B cell (primary cell): ENCODE measurements at regions not wholly inside any gene's neighbourhood (a gene's known extent, or its start where the extent isn't known, plus 50 kb on each side); places are given as distances from the start of the nearest gene placed in this dataset.

ENCODE experiments used
- ATAC-seq: fragments of 200-7000 bp; cut with Tn5 transposase; one replicate; pipeline ENCODE4 v1.10.0; 2021; ENCODE audit warnings: low read depth, mild to moderate bottlenecking, moderate number of reproducible peaks, moderate library complexity
- CTCF ChIA-PET: fragments of 350-600 bp; sonication (Branson Sonifier 250); formaldehyde crosslinking; loops from one replicate; lab custom pipeline; 2021; ENCODE audit warnings: antibody characterized with exemption, inconsistent platforms; lab: Charles Lee
- POLR2A ChIA-PET: fragments of 350-600 bp; sonication (Branson Sonifier 250); formaldehyde crosslinking; loops from one replicate; lab custom pipeline; 2021; ENCODE audit warnings: antibody characterized with exemption; lab: Charles Lee
- DNase-seq: peaks from one replicate; pipeline ENCODE4 v3.0.0; 2013
- H2AFZ ChIP-seq: 2 replicates; pipeline ENCODE4 v1.6.1; 2012; ENCODE audit warnings: mild to moderate bottlenecking, low read depth, low read length; ENCODE audit not compliant: insufficient read depth, poor library complexity, severe bottlenecking
- H3K27ac ChIP-seq, 2 donors: 1 replicate in 1 of 2; 2 replicates in 1 of 2; pipeline ENCODE4 v1.5.1; 2012 to 2013; ENCODE audit warnings: low read length in 2 of 2, mild to moderate bottlenecking in 2 of 2, moderate library complexity in 1 of 2
- H3K27me3 ChIP-seq, 4 experiments: fragments of 200-600 bp in 1 of 4; sonication (generic) in 1 of 4; replicated peaks in 1 of 4; 1 replicate in 2 of 4; 2 replicates in 2 of 4; pipeline versions ENCODE4 v1.6.1 to v1.7.0; 2013 to 2016; ENCODE audit warnings: low read length in 3 of 4, mild to moderate bottlenecking in 2 of 4, mixed read lengths in 1 of 4, moderate library complexity in 1 of 4; ENCODE audit not compliant: insufficient read depth in 4 of 4, control insufficient read depth in 3 of 4; ENCODE audit errors: control extremely low read depth in 1 of 4
- H3K36me3 ChIP-seq, 2 experiments: replicated peaks in 1 of 2; 1 replicate in 1 of 2; 2 replicates in 1 of 2; pipeline versions ENCODE4 v1.6.1 to v1.7.1; 2013; ENCODE audit warnings: low read length in 1 of 2; ENCODE audit not compliant: insufficient read depth in 2 of 2, control insufficient read depth in 1 of 2; ENCODE audit errors: control extremely low read depth in 1 of 2, extremely low read depth in 1 of 2
- H3K4me1 ChIP-seq, 2 donors: fragments of 200-600 bp in 1 of 2; sonication (generic) in 1 of 2; 1 replicate in 1 of 2; 2 replicates in 1 of 2; pipeline versions ENCODE4 v1.5.1 to v1.6.1; 2013 to 2017; ENCODE audit warnings: low read length in 2 of 2; ENCODE audit not compliant: control insufficient read depth in 2 of 2, insufficient read depth in 2 of 2
- H3K4me2 ChIP-seq: replicated peaks from 2 replicates; pipeline ENCODE3; 2012; ENCODE audit warnings: mild to moderate bottlenecking, low read depth, low read length; ENCODE audit not compliant: poor library complexity, severe bottlenecking
- H3K4me3 ChIP-seq, 5 experiments: fragments of 200-600 bp in 1 of 5; sonication (generic) in 1 of 5; 1 replicate in 3 of 5; 2 replicates in 2 of 5; pipeline versions ENCODE4 v1.5.1 to v1.7.0; 2011 to 2016; ENCODE audit warnings: low read length in 4 of 5, mild to moderate bottlenecking in 4 of 5, low read depth in 2 of 5, control low read depth in 1 of 5, moderate library complexity in 1 of 5; ENCODE audit not compliant: insufficient read depth in 1 of 5; ENCODE audit errors: control extremely low read depth in 1 of 5, extremely low read depth in 1 of 5
- H3K79me2 ChIP-seq: fragments of 200-600 bp; sonication (generic); one replicate; pipeline ENCODE4 v1.6.0; 2016; ENCODE audit warnings: low read length; ENCODE audit not compliant: control insufficient read depth, insufficient read depth
- H3K9ac ChIP-seq: fragments of 200-600 bp; sonication (generic); 2 replicates; pipeline ENCODE4 v1.6.1; 2017; ENCODE audit warnings: mild to moderate bottlenecking, low read length, moderate library complexity
- H3K9me3 ChIP-seq, 3 donors: one replicate each; pipeline versions ENCODE4 v1.6.1 to v1.7.1; 2013; ENCODE audit warnings: low read length in 2 of 3; ENCODE audit not compliant: control insufficient read depth in 2 of 3, insufficient read depth in 1 of 3; ENCODE audit errors: control extremely low read depth in 1 of 3
- H4K20me1 ChIP-seq: 2 replicates; pipeline ENCODE4 v1.6.0; 2012; ENCODE audit warnings: mild to moderate bottlenecking, low read length; ENCODE audit not compliant: insufficient read depth, control insufficient read depth, poor library complexity, severe bottlenecking
- H3K27ac Mint-ChIP-seq: one replicate; pipeline ENCODE4 v1.8.0; 2021; ENCODE audit warnings: mixed read lengths
- H3K27me3 Mint-ChIP-seq: one replicate; pipeline ENCODE4 v1.8.0; 2021; ENCODE audit warnings: mixed read lengths
- H3K4me1 Mint-ChIP-seq: one replicate; pipeline ENCODE4 v1.8.0; 2021; ENCODE audit warnings: mixed read lengths
- H3K4me3 Mint-ChIP-seq: one replicate; pipeline ENCODE4 v1.8.0; 2021; ENCODE audit warnings: mixed read lengths
- H3K9me3 Mint-ChIP-seq: one replicate; pipeline ENCODE4 v1.8.0; 2022; ENCODE audit warnings: mixed read lengths; ENCODE audit not compliant: insufficient read depth
- CTCF ChIP-seq: fragments of 200-600 bp; IDR thresholded peaks from one replicate; pipeline ENCODE4 v1.8.0; 2022; ENCODE audit warnings: antibody characterized with exemption, mild to moderate bottlenecking
- EZH2 ChIP-seq: IDR thresholded peaks from 2 replicates; pipeline ENCODE4 v1.6.1; 2012; ENCODE audit warnings: borderline replicate concordance, low read depth, mild to moderate bottlenecking, moderate library complexity, low read length; ENCODE audit not compliant: insufficient read depth, poor library complexity, severe bottlenecking
- WGBS: methylation state at CpG from one replicate; pipeline ENCODE4 v1.1.5; 2013; ENCODE audit warnings: missing lambda C conversion rate; ENCODE audit not compliant: insufficient coverage; 5-methylcytosine and 5-hydroxymethylcytosine counted together
- intact Hi-C: fragments of 100-400 bp; cut with micrococcal nuclease; formaldehyde crosslinking; loops from one replicate; pipeline ENCODE4 v1.10.0; 2022

- Histone ChIP-seq H3K4me1 (no peaks in the 10 kb centered on the region), H3K27me3 (no peaks in the 10 kb centered on the region), H3K27ac (no peak overlapping the region), H3K79me2 (no peaks in the 10 kb centered on the region), H3K36me3 (no peaks in the 10 kb centered on the region), H4K20me1 (no peaks in the 10 kb centered on the region), H3K9me3 (peaks cover 0 to 1% (median 0%) of the 10 kb centered on the region in 3 donors), H3K4me2 (no peak overlapping the region), H3K4me3 (no peak overlapping the region), H2AFZ (peak overlapping the region; percentile 19), H3K9ac (no peak overlapping the region)
- no CpG with 5 or more reads among the region's 4 CpGs for WGBS
- ChIA-PET CTCF (interaction anchor here (1.1 kb wide), 1 partner anchor 9 kb away, joined by 3 read pairs; no protein-coding TSS in a partner anchor), POLR2A (no interaction called here)
- Mint-ChIP-seq H3K4me3 (no peak overlapping the region), H3K4me1 (no peaks in the 10 kb centered on the region), H3K27me3 (no peaks in the 10 kb centered on the region), H3K9me3 (no peaks in the 10 kb centered on the region), H3K27ac (no peak overlapping the region)
- no peak for DNase-seq
- TF ChIP-seq CTCF (no peak), EZH2 (no peak)
- intact Hi-C loops = no loop called here
- no peak for ATAC-seq
Measured at GRCh38 chr3:31166249-31166885, 271.9 kb upstream of the GADL1 start.

GRCh38 chr3:31167666-31168065 is 273.2 kb upstream of the GADL1 start:
- POLR2A ChIA-PET = no interaction called here
- CTCF ChIA-PET = no interaction called here
- WGBS = no CpG with 5 or more reads among the region's 3 CpGs

More at GRCh38 chr3:31167666-31168065, 273.2 kb upstream of the GADL1 start:
- no peaks in the 10 kb centered on the region for H3K27me3 ChIP-seq
- TF ChIP-seq CTCF (no peak), EZH2 (no peak)
- no peaks in the 10 kb centered on the region for H3K79me2 ChIP-seq
- ATAC-seq (no peak), DNase-seq (no peak)
- H2AFZ ChIP-seq = no peak overlapping the region
- no peaks in the 10 kb centered on the region for H3K4me1 Mint-ChIP-seq
- H3K4me3 ChIP-seq = no peak overlapping the region
- H3K27me3 Mint-ChIP-seq = no peaks in the 10 kb centered on the region
- no peaks in the 10 kb centered on the region for H3K9me3 ChIP-seq
- intact Hi-C loops = no loop called here
- no peak overlapping the region for H3K4me2 ChIP-seq
- H4K20me1 ChIP-seq = no peaks in the 10 kb centered on the region
- no peaks in the 10 kb centered on the region for H3K36me3 ChIP-seq
- no peaks in the 10 kb centered on the region for H3K4me1 ChIP-seq
- H3K27ac ChIP-seq = no peak overlapping the region
- H3K4me3 Mint-ChIP-seq = no peak overlapping the region
- no peak overlapping the region for H3K27ac Mint-ChIP-seq
- no peak overlapping the region for H3K9ac ChIP-seq
- no peaks in the 10 kb centered on the region for H3K9me3 Mint-ChIP-seq
